Vagina (tissue), 2 donors: ENCODE measurements at regions not wholly inside any gene's neighbourhood (a gene's known extent, or its start where the extent isn't known, plus 50 kb on each side); places are given as distances from the start of the nearest gene placed in this dataset.

Experiments
- CTCF ChIP-seq, 3 experiments: fragments of 450-650 bp in 2 of 3; fragments of 200-600 bp in 1 of 3; sonication (generic) in 1 of 3; IDR thresholded peaks; one replicate each; pipeline ENCODE4 v1.5.1; 2017 to 2019; ENCODE audit warnings: antibody characterized with exemption in 3 of 3, mild to moderate bottlenecking in 2 of 3, moderate library complexity in 2 of 3
- POLR2A ChIP-seq, 2 donors: fragments of 450-650 bp; IDR thresholded peaks; one replicate each; pipeline ENCODE4 v1.6.1; 2017; ENCODE audit warnings: antibody characterized with exemption in 2 of 2, mild to moderate bottlenecking in 2 of 2, moderate library complexity in 2 of 2
- POLR2AphosphoS5 ChIP-seq, 2 donors: sonication (generic); formaldehyde crosslinking; IDR thresholded peaks; one replicate each; pipeline ENCODE4 v1.9.0; 2017; ENCODE audit warnings: antibody characterized with exemption in 2 of 2, mild to moderate bottlenecking in 2 of 2, low read depth in 1 of 2; ENCODE audit not compliant: insufficient read depth in 1 of 2

GRCh38 chr4:71204056-71204455 is 134.8 kb upstream of the SLC4A4 start:
- no peak for TF ChIP-seq CTCF (IDR thresholded peaks at IDR 0.05)
- TF ChIP-seq POLR2AphosphoS5 (IDR thresholded peaks at IDR 0.05; ENCODE audit: insufficient read depth in 1 of 2, low read depth in 1 of 2) = no peak
- no peak for TF ChIP-seq POLR2A (IDR thresholded peaks at IDR 0.05)
